Fibroblast of the aortic adventitia (primary cell): ENCODE measurements at regions not wholly inside any gene's neighbourhood (a gene's known extent, or its start where the extent isn't known, plus 50 kb on each side); places are given as distances from the start of the nearest gene placed in this dataset.

Experiments used
- DNase-seq: peaks from one replicate; pipeline ENCODE4 v3.0.0-alpha.2; 2010; ENCODE audit warnings: low read depth
- H3K4me3 ChIP-seq: 2 replicates; pipeline ENCODE4 v1.5.1; 2011; ENCODE audit warnings: low read depth, mild to moderate bottlenecking, control low read depth, low read length, moderate library complexity
- TF ChIP-seq, protein P1 (sequence below): IDR thresholded peaks from 2 replicates; pipeline ENCODE4 v1.5.1; 2011; ENCODE audit warnings: mild to moderate bottlenecking, low read length, control low read depth, inconsistent platforms; ENCODE audit not compliant: insufficient read depth

GRCh38 chr2:122150524-122151280 lies 395.3 kb downstream of the TSN start:
- TF ChIP-seq, protein P1, sequence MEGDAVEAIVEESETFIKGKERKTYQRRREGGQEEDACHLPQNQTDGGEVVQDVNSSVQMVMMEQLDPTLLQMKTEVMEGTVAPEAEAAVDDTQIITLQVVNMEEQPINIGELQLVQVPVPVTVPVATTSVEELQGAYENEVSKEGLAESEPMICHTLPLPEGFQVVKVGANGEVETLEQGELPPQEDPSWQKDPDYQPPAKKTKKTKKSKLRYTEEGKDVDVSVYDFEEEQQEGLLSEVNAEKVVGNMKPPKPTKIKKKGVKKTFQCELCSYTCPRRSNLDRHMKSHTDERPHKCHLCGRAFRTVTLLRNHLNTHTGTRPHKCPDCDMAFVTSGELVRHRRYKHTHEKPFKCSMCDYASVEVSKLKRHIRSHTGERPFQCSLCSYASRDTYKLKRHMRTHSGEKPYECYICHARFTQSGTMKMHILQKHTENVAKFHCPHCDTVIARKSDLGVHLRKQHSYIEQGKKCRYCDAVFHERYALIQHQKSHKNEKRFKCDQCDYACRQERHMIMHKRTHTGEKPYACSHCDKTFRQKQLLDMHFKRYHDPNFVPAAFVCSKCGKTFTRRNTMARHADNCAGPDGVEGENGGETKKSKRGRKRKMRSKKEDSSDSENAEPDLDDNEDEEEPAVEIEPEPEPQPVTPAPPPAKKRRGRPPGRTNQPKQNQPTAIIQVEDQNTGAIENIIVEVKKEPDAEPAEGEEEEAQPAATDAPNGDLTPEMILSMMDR: no peak
- no peak overlapping the region for H3K4me3 ChIP-seq
- DNase-seq: no peak

- DNase-seq: no peak
- no peak overlapping the region for H3K4me3 ChIP-seq
- TF ChIP-seq, protein P1: no peak
These were observed 397.1 kb downstream of the TSN start for GRCh38 chr2:122152571-122152970.

DNA sequence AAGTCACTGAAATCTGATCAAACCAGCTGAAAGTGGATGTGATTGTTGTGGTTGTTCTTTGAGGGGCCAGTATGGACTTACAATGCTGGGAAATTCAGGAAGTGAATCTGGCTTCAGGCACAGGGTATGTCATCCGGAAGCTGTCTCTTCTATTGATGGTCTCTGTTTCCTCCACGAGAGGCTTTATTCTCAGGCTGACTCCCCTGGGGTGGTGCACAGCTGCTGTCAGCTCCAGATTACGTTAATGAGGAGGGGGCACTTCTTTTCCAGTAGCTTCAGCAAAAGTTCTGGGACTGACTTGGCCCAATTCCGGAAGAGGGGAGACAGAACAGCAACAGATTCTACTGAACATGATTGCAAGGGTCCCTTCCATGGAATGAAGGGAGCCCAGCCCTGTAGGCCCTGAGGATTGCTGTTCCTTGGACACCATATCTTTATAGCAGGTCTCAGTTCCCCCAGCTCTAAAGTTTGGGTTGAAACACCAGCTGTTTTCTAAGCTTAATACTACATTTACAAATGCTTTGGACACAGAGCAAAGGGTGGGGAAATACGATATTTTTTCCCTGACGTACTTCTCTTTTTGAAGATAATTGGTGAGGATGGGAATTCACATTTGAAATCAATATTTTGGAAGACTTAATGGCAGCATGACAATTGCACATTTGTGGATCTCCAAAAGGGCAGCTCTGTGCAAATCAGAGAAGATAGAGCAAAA lies 400.9 kb downstream of the TSN start:
- DNase-seq: no peak
- no peak overlapping the region for H3K4me3 ChIP-seq
- TF ChIP-seq, protein P1: no peak

DNA sequence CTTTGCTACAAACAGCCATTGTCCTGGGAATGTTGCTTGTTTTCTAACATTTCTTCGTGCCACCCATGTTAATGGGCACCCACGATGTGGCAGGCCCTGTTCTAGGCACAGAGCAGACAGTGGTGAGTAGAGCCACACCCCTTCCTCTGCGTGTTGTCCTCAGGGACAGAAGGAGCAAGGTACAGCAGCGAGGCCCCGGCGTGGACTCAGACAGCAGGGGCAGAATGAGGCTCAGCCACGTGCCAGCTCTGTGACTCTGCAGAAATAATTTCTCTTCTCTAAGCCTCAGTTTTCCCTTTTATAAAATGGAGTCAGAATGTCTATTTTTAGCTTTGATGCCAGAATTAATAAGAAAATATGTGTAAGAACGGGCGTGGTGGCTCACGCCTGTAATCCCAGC lies 401.7 kb downstream of the TSN start:
- TF ChIP-seq, protein P1: no peak
- no peak overlapping the region for H3K4me3 ChIP-seq
- DNase-seq: no peak

DNA sequence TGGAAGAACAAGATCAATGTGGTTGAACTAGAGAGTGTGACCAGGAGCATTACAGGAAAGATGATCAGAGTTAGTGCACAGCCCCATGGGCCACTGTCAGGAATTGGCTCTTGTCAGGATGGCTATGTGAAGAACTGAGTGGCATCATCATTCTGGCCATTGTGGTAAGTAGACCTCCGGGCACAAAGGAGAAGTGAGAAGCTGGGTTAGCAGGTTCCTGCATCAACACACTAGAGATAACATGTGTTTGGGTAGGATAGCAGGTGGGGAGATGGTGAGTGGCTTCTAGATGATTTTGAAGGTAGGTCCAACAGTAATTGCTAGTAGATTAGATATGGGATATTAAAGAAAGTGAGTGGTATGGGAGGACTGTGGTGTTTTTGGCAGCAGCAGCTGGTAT lies 408.2 kb downstream of the TSN start:
- H3K4me3 ChIP-seq: no peak overlapping the region
- TF ChIP-seq, protein P1: no peak
- no peak for DNase-seq

DNA sequence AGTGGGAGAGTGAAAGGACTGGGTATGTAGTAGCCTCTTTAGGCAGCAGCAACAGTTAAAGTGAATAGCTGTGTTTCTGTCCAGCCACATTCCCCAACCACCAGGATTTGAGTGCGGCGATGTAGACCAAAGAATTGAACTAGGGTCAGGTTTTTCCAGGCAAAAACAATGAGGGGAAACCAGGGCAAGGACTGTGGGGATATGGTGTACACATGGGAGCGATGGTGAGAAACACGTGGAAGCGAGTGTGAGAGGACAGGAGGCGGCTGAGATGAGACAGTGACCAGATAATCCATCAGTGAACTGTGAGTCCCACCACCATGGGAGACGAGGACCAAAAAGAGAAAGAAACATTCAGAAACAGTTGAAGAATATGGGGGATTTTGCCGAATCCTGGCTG lies 409.5 kb downstream of the TSN start:
- no peak overlapping the region for H3K4me3 ChIP-seq
- TF ChIP-seq, protein P1: no peak
- no peak for DNase-seq
